ENCODE measurements at regions not wholly inside any gene's neighbourhood (a gene's known extent, or its start where the extent isn't known, plus 50 kb on each side); places are given as distances from the start of the nearest gene placed in this dataset.

DNA sequence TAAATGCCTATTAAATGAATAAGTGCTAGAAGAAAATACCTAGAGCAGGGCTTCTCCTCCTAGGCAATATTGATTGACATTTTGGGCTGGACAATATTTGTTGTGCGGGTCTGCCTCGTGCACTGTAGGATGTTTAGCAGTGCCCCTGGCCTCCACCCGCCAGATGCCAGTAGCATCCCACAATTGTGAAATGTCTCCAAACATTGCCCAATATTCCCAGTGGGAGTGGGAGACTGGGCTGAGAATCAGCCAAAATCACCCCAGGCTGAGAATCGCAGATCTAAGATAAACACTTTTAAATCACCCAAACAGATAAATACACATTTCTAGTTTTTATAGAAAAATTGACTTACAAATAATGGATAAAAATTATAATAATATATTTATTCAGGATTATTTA lies 916.2 kb upstream of the LCORL start:
- TF ChIP-seq, protein P1, sequence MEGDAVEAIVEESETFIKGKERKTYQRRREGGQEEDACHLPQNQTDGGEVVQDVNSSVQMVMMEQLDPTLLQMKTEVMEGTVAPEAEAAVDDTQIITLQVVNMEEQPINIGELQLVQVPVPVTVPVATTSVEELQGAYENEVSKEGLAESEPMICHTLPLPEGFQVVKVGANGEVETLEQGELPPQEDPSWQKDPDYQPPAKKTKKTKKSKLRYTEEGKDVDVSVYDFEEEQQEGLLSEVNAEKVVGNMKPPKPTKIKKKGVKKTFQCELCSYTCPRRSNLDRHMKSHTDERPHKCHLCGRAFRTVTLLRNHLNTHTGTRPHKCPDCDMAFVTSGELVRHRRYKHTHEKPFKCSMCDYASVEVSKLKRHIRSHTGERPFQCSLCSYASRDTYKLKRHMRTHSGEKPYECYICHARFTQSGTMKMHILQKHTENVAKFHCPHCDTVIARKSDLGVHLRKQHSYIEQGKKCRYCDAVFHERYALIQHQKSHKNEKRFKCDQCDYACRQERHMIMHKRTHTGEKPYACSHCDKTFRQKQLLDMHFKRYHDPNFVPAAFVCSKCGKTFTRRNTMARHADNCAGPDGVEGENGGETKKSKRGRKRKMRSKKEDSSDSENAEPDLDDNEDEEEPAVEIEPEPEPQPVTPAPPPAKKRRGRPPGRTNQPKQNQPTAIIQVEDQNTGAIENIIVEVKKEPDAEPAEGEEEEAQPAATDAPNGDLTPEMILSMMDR (IDR thresholded peaks at IDR 0.05; ENCODE audit: extremely low read depth, missing control alignments), result no peak
- no peak for DNase-seq (ENCODE audit: low spot score)

DNA sequence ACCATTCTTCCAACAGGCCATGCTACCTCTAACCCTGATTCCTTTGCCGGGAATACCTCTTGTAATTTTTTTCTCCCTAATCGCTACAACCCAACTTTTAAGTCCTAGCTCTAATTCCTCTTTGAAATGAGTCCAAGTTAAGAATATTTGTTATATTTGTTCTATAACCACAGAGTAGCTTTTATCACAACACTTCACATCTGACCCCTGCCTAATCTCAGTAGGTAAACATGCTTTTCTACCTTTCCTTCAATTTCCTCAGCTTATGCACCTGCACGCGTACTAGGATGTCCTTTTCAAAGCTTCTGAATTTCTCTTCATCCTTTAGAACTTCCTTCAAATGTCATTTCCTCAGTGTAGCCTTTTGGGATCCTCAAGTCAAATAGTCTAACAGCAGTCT lies 915.5 kb upstream of the LCORL start:
- TF ChIP-seq, protein P1 (IDR thresholded peaks at IDR 0.05; ENCODE audit: extremely low read depth, missing control alignments), result no peak
- DNase-seq (ENCODE audit: low spot score), result no peak

DNA sequence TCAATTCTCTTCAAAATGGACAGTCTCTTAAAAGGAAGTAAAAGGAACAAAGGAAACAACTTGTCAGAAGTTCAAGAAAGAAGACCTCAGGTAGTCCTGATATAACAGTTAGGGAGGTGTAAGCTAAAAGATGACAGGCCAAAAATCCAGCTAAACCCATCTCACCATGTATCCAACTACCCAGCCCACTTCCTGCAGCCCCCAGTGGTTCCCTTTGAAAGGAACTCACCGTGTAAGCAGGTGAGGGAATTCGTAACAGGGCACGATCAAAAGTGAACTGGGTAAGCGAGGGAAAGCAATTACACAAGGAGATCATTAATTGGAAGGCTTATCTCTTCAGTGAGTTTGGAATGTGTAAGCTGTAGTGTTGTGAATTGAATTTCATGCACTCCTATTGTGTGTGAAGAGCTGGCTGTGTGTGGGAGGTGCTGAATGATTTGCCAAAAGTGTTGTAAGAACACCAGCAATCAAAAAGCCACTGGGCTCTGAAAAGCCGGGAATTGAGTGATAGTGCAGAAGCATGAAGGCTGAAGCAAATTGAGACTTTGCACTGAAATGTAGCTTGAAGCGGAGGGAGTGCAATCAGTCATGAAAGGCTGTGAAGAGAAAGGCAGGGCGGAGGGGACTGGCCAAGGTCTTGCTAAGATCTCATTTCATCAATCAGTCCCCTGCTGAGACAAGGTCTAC lies 914.2 kb upstream of the LCORL start:
- TF ChIP-seq, protein P1 (IDR thresholded peaks at IDR 0.05; ENCODE audit: extremely low read depth, missing control alignments), result no peak
- no peak for DNase-seq (ENCODE audit: low spot score)

DNA sequence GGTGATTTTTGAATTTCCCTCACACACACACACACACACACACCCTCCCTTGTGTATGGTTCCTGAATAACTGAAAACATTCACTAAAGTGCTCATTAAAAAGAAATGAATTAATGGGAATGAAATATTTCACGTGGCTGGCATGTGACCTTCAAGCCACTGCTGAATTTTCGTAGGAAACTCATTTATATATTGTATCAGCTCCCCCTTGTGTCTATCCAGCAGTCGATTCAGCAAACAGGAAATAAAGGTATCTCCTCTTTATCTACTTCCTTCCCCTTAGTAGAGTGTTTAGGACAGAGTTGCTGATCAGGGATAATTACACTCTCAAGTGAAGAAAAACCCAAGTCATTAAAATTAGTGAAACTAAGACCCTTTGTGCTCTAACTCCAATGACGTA lies 912.6 kb upstream of the LCORL start:
- DNase-seq (ENCODE audit: low spot score), result no peak
- TF ChIP-seq, protein P1 (IDR thresholded peaks at IDR 0.05; ENCODE audit: extremely low read depth, missing control alignments), result no peak

DNA sequence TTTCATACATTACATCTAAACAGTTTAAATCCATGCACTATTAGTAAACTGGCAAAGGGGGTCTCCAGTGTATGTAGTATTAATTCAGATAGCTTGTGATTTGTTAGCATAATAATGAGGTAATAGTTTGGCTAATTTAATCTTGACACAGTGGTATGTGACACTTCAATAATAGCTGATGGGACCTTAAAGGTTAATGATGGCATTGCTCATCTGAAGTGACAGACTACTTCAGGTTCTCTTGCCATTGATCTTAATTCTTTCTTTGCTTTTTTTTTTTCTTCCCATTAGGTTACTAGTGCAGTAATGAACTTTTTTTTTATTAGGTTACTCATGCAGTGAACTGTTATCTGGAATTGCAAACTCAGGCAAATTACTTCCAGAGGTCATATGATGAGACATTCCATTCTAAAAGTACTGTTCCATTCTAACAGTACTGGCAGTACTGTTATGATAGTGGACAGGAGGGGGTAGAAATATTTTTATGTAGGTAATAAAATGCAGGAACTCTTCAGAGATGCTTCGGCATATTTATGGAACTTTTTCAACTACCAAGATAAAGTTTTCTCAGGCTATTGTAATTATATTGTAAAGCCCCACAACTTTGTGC lies 911.3 kb upstream of the LCORL start:
- no peak for DNase-seq (ENCODE audit: low spot score)
- TF ChIP-seq, protein P1 (IDR thresholded peaks at IDR 0.05; ENCODE audit: extremely low read depth, missing control alignments), result no peak

DNA sequence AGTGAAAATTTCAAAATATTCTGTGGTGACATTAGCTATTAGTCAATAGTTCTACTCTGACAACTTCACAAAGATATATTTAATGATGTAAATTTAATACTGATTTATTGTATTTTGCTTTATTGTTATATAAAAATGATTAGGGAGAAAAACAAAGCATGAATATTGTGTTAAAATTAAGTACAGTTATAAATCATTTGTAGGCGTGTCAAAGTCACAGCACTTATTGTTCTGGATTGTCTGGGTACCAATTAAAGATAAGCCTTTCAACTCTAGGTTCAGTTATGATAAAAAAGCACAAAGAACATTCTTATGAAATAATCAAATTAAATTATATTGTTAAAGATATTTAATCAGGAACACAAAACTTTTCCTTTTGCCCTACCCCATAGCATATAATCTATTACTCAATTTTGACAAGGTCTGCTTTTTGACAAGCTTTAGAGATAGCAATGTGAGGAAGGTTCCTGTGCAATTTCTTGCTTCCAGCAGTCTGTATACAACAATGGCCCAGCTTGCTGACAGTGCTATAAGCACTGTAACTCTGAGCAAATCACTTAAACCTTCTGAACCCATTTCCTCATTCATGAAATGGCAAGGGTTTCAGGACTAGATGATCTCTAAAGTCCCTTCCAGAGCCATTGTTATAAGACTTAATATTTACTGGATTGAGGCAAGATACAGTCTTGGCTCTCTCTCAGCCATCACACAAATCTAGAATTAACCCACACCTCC lies 910.3 kb upstream of the LCORL start:
- TF ChIP-seq, protein P1 (IDR thresholded peaks at IDR 0.05; ENCODE audit: extremely low read depth, missing control alignments), result no peak

DNA sequence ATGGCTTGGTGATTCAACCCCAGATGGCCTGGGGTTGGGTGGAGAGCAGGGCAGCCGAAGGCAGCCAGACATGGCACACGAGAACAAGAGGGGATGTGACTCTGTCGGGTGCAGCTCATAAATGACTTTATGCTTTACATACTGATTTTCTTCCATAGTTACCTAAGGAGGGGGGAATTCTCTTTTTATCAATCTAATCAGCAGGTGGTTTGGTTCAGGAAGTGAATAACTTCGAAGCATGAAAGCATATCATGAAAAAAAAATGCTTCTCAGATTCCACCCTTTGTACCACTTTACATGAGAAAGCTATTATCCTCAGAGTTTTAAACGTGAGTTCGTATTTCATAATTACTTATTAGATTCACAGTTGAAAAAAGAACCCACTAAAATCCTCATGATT lies 908.9 kb upstream of the LCORL start:
- DNase-seq (ENCODE audit: low spot score), result no peak
- TF ChIP-seq, protein P1 (IDR thresholded peaks at IDR 0.05; ENCODE audit: extremely low read depth, missing control alignments), result no peak

More for the DNA sequence above, 910.3 kb upstream of the LCORL start:
- DNase-seq (ENCODE audit: low spot score), result no peak
